T-cell (primary cell): ENCODE measurements at regions not wholly inside any gene's neighbourhood (a gene's known extent, or its start where the extent isn't known, plus 50 kb on each side); places are given as distances from the start of the nearest gene placed in this dataset.

Experiments
- ATAC-seq, 4 experiments: fragments of 200-7000 bp in 3 of 4; fragments of 150-1000 bp in 1 of 4; cut with Tn5 transposase; replicated peaks in 1 of 4; 1 replicate in 3 of 4; 2 replicates in 1 of 4; pipeline ENCODE4 v1.10.0; 2021; ENCODE audit warnings: moderate library complexity in 3 of 4, mild to moderate bottlenecking in 2 of 4, moderate number of reproducible peaks in 1 of 4
- CTCF ChIA-PET, 2 donors: fragments of 300-600 bp; sonication (Branson Sonifier 250); formaldehyde crosslinking; loops; one replicate each; lab custom pipeline; 2022; ENCODE audit warnings: antibody characterized with exemption in 2 of 2; lab: Charles Lee
- POLR2A ChIA-PET, 2 donors: fragments of 300-600 bp; sonication (Branson Sonifier 250); formaldehyde crosslinking; loops; one replicate each; lab custom pipeline; 2022; ENCODE audit warnings: antibody characterized with exemption in 2 of 2; lab: Charles Lee
- DNase-seq, 35 experiments: peaks; one replicate each; pipeline versions ENCODE4 v3.0.0 to v3.0.0-alpha.2; 2013 to 2023
- H3K27ac ChIP-seq: one replicate; pipeline ENCODE4 v1.5.1; 2013; ENCODE audit warnings: low read length
- H3K27me3 ChIP-seq, 2 experiments: replicated peaks in 1 of 2; 1 replicate in 1 of 2; 2 replicates in 1 of 2; pipeline versions ENCODE4 v1.6.1 to v1.7.0; 2013; ENCODE audit warnings: low read length in 1 of 2, mixed read lengths in 1 of 2; ENCODE audit not compliant: control insufficient read depth in 2 of 2, insufficient read depth in 2 of 2; ENCODE audit errors: extremely low read depth in 1 of 2
- H3K36me3 ChIP-seq, 2 donors: 1 replicate in 1 of 2; 2 replicates in 1 of 2; pipeline versions ENCODE4 v1.6.1 to v1.7.0; 2013; ENCODE audit warnings: low read length in 1 of 2; ENCODE audit not compliant: control insufficient read depth in 2 of 2, insufficient read depth in 1 of 2; ENCODE audit errors: extremely low read depth in 1 of 2
- H3K4me1 ChIP-seq, 2 experiments: 1 replicate in 1 of 2; 2 replicates in 1 of 2; pipeline versions ENCODE4 v1.6.1 to v1.7.0; 2013; ENCODE audit warnings: low read length in 2 of 2, mixed read lengths in 1 of 2; ENCODE audit not compliant: insufficient read depth in 2 of 2, control insufficient read depth in 1 of 2; ENCODE audit errors: extremely low read depth in 1 of 2
- H3K4me3 ChIP-seq, 2 donors: 1 replicate in 1 of 2; 2 replicates in 1 of 2; pipeline versions ENCODE4 v1.5.1 to v1.7.0; 2013; ENCODE audit warnings: mild to moderate bottlenecking in 2 of 2, low read length in 1 of 2, moderate library complexity in 1 of 2; ENCODE audit not compliant: control insufficient read depth in 1 of 2; ENCODE audit errors: extremely low read depth in 1 of 2
- H3K9me3 ChIP-seq: 2 replicates; pipeline ENCODE4 v1.7.0; 2013
- H3K27ac Mint-ChIP-seq, 2 donors: one replicate each; pipeline ENCODE4 v1.8.0; 2020 to 2021; ENCODE audit warnings: mild to moderate bottlenecking in 2 of 2, mixed read lengths in 2 of 2
- H3K27me3 Mint-ChIP-seq, 2 donors: one replicate each; pipeline ENCODE4 v1.8.0; 2021 to 2022; ENCODE audit warnings: mixed read lengths in 2 of 2
- H3K36me3 Mint-ChIP-seq: one replicate; pipeline ENCODE4 v1.8.0; 2021; ENCODE audit warnings: mixed read lengths
- H3K4me1 Mint-ChIP-seq, 3 donors: one replicate each; pipeline ENCODE4 v1.8.0; 2020 to 2022; ENCODE audit warnings: mixed read lengths in 3 of 3, mild to moderate bottlenecking in 1 of 3
- H3K4me3 Mint-ChIP-seq, 3 donors: one replicate each; pipeline ENCODE4 v1.8.0; 2020 to 2022; ENCODE audit warnings: mild to moderate bottlenecking in 3 of 3, mixed read lengths in 3 of 3, moderate library complexity in 3 of 3
- H3K9me3 Mint-ChIP-seq, 3 donors: one replicate each; pipeline ENCODE4 v1.8.0; 2020 to 2022; ENCODE audit warnings: mixed read lengths in 3 of 3
- whole genome bisulfite sequencing: methylation state at CpG from one replicate; pipeline ENCODE4 v1.1.5; 2013; ENCODE audit warnings: missing lambda C conversion rate; ENCODE audit not compliant: insufficient coverage; 5-methylcytosine and 5-hydroxymethylcytosine counted together

- no peaks in the 10 kb centered on the region for H3K4me1 ChIP-seq
- H3K27ac ChIP-seq, result no peak overlapping the region
- ChIA-PET POLR2A (no interaction called here), CTCF (no interaction called here)
- no peak for DNase-seq
- peaks cover 3 to 9% (median 8%) of the 10 kb centered on the region in 3 donors for H3K9me3 Mint-ChIP-seq
- no peak for ATAC-seq
- H3K36me3 Mint-ChIP-seq, result no peaks in the 10 kb centered on the region
- H3K9me3 ChIP-seq, result no peaks in the 10 kb centered on the region
- no peaks in the 10 kb centered on the region for H3K4me1 Mint-ChIP-seq
- no peak overlapping the region for H3K27ac Mint-ChIP-seq
- no peak overlapping the region for H3K4me3 ChIP-seq
- peaks cover 0 to 15% of the 10 kb centered on the region in 2 experiments for H3K27me3 ChIP-seq
- H3K4me3 Mint-ChIP-seq, result no peak overlapping the region
- peaks cover 18 to 19% of the 10 kb centered on the region in 2 donors for H3K27me3 Mint-ChIP-seq
- no peaks in the 10 kb centered on the region for H3K36me3 ChIP-seq
These were observed 514.7 kb upstream of the TGFBR2 start for GRCh38 chr3:30091686-30092085.

GRCh38 chr3:30097022-30097650 is 509.3 kb upstream of the TGFBR2 start:
- ATAC-seq (no peak), DNase-seq (no peak)
- H3K36me3 ChIP-seq, result no peaks in the 10 kb centered on the region
- Mint-ChIP-seq H3K9me3 (peaks cover 3 to 9% (median 8%) of the 10 kb centered on the region in 3 donors), H3K27me3 (peaks cover 8 to 11% of the 10 kb centered on the region in 2 donors), H3K27ac (no peak overlapping the region), H3K36me3 (no peaks in the 10 kb centered on the region), H3K4me3 (no peak overlapping the region), H3K4me1 (no peaks in the 10 kb centered on the region)
- H3K9me3 ChIP-seq, result no peaks in the 10 kb centered on the region
- no peak overlapping the region for H3K27ac ChIP-seq
- peaks cover 0 to 8% of the 10 kb centered on the region in 2 experiments for H3K27me3 ChIP-seq
- H3K4me3 ChIP-seq, result no peak overlapping the region
- no CpG with 5 or more reads among the region's 2 CpGs for WGBS
- ChIA-PET POLR2A (no interaction called here), CTCF (no interaction called here)
- no peaks in the 10 kb centered on the region for H3K4me1 ChIP-seq

- H3K4me1 Mint-ChIP-seq, result no peaks in the 10 kb centered on the region
- no peak overlapping the region for H3K4me3 Mint-ChIP-seq
- no peaks in the 10 kb centered on the region for H3K4me1 ChIP-seq
- no peaks in the 10 kb centered on the region for H3K36me3 ChIP-seq
- no peak for ATAC-seq
- no peaks in the 10 kb centered on the region for H3K9me3 ChIP-seq
- H3K27ac ChIP-seq, result no peak overlapping the region
- no peak overlapping the region for H3K4me3 ChIP-seq
- H3K27me3 ChIP-seq, result no peaks in the 10 kb centered on the region
- no peak overlapping the region for H3K27ac Mint-ChIP-seq
- DNase-seq, result no peak
- ChIA-PET CTCF (no interaction called here), POLR2A (no interaction called here)
- no peaks in the 10 kb centered on the region for H3K36me3 Mint-ChIP-seq
- H3K9me3 Mint-ChIP-seq, result peaks cover 3 to 9% (median 5%) of the 10 kb centered on the region in 3 donors
- H3K27me3 Mint-ChIP-seq, result peaks cover under 1 to 5% of the 10 kb centered on the region in 2 donors
These were observed 508.2 kb upstream of the TGFBR2 start for GRCh38 chr3:30098243-30098642.

GRCh38 chr3:30098653-30099455 is 507.5 kb upstream of the TGFBR2 start:
- Mint-ChIP-seq H3K27ac (no peak overlapping the region), H3K36me3 (no peaks in the 10 kb centered on the region), H3K4me3 (no peak overlapping the region), H3K27me3 (peaks cover 0 to 5% of the 10 kb centered on the region in 2 donors), H3K9me3 (peaks cover 3 to 9% (median 5%) of the 10 kb centered on the region in 3 donors), H3K4me1 (no peaks in the 10 kb centered on the region)
- ChIA-PET CTCF (no interaction called here), POLR2A (interaction anchor here in 1 of 2 donors (0.6 kb wide), 1 partner anchor 21 kb away, joined by 3 read pairs; no protein-coding TSS in a partner anchor)
- DNase-seq (no peak), ATAC-seq (no peak)
- Histone ChIP-seq H3K27me3 (no peaks in the 10 kb centered on the region), H3K4me3 (no peak overlapping the region), H3K9me3 (no peaks in the 10 kb centered on the region), H3K27ac (no peak overlapping the region), H3K4me1 (no peaks in the 10 kb centered on the region), H3K36me3 (no peaks in the 10 kb centered on the region)
- WGBS, result no CpG with 5 or more reads among the region's 2 CpGs

GRCh38 chr3:30102356-30102755 is 504.0 kb upstream of the TGFBR2 start:
- Histone ChIP-seq H3K27me3 (no peaks in the 10 kb centered on the region), H3K36me3 (no peaks in the 10 kb centered on the region), H3K4me3 (no peak overlapping the region), H3K27ac (no peak overlapping the region), H3K4me1 (no peaks in the 10 kb centered on the region), H3K9me3 (no peaks in the 10 kb centered on the region)
- ChIA-PET POLR2A (no interaction called here), CTCF (no interaction called here)
- ATAC-seq (no peak), DNase-seq (no peak)
- H3K9me3 Mint-ChIP-seq, result peaks cover 0 to 13% (median 12%) of the 10 kb centered on the region in 3 donors
- peaks cover 0 to 6% of the 10 kb centered on the region in 2 donors for H3K27me3 Mint-ChIP-seq
- H3K36me3 Mint-ChIP-seq, result no peaks in the 10 kb centered on the region
- no peak overlapping the region for H3K27ac Mint-ChIP-seq
- no peak overlapping the region for H3K4me3 Mint-ChIP-seq
- H3K4me1 Mint-ChIP-seq, result no peaks in the 10 kb centered on the region

GRCh38 chr3:30103186-30103585 is 503.2 kb upstream of the TGFBR2 start:
- Histone ChIP-seq H3K36me3 (no peaks in the 10 kb centered on the region), H3K27me3 (no peaks in the 10 kb centered on the region), H3K9me3 (no peaks in the 10 kb centered on the region), H3K27ac (no peak overlapping the region), H3K4me1 (no peaks in the 10 kb centered on the region), H3K4me3 (no peak overlapping the region)
- Mint-ChIP-seq H3K4me3 (no peak overlapping the region), H3K36me3 (no peaks in the 10 kb centered on the region), H3K27me3 (peaks cover 0 to 6% of the 10 kb centered on the region in 2 donors), H3K9me3 (peaks cover 0 to 13% (median 12%) of the 10 kb centered on the region in 3 donors), H3K27ac (no peak overlapping the region), H3K4me1 (no peaks in the 10 kb centered on the region)
- ChIA-PET POLR2A (no interaction called here), CTCF (no interaction called here)
- no peak for ATAC-seq
- WGBS, result no CpG with 5 or more reads among the region's 2 CpGs
- DNase-seq, result no peak
